ENCODE measurements at regions not wholly inside any gene's neighbourhood (a gene's known extent, or its start where the extent isn't known, plus 50 kb on each side); places are given as distances from the start of the nearest gene placed in this dataset.

DNA sequence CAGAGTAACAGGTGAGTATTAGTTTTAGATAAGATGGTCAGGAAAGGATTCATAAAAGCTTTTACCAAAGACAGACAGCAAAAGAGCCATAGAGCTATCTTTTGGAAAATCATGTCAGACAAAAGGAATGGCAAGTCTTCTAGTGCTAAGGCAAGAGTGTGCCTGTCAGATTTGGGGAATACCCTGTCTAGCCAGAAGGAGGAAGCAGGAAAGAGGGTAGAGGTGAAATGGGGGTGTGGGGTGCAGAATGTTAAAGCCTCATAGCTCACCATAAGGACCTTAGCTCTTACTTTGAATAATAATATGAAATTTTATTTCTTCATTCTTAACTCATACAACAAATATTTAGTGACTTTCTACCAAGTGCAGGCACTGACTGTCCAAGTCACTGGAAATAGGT is 512.1 kb upstream of the ROBO2 start:
- TF ChIP-seq, protein P1, sequence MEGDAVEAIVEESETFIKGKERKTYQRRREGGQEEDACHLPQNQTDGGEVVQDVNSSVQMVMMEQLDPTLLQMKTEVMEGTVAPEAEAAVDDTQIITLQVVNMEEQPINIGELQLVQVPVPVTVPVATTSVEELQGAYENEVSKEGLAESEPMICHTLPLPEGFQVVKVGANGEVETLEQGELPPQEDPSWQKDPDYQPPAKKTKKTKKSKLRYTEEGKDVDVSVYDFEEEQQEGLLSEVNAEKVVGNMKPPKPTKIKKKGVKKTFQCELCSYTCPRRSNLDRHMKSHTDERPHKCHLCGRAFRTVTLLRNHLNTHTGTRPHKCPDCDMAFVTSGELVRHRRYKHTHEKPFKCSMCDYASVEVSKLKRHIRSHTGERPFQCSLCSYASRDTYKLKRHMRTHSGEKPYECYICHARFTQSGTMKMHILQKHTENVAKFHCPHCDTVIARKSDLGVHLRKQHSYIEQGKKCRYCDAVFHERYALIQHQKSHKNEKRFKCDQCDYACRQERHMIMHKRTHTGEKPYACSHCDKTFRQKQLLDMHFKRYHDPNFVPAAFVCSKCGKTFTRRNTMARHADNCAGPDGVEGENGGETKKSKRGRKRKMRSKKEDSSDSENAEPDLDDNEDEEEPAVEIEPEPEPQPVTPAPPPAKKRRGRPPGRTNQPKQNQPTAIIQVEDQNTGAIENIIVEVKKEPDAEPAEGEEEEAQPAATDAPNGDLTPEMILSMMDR (IDR thresholded peaks at IDR 0.05; ENCODE audit: borderline replicate concordance, extremely low read depth, low read length, poor library complexity, severe bottlenecking): no peak
- no peak for TF ChIP-seq EZH2 (IDR thresholded peaks at IDR 0.05; ENCODE audit: borderline replicate concordance, low read depth, low read length, severe bottlenecking)

Measured in DND-41 (cell line).